NOMO-1 treated with DMSO at 0.1 percent for 48 hours (cell line): ENCODE measurements at regions not wholly inside any gene's neighbourhood (a gene's known extent, or its start where the extent isn't known, plus 50 kb on each side); places are given as distances from the start of the nearest gene placed in this dataset.

Source experiments
- DNase-seq: peaks from one replicate; lab custom pipeline; 2025; ENCODE audit not compliant: unreplicated experiment; lab: John Stamatoyannopoulos, UW

- DNase-seq = no peak
Observed at GRCh38 chr2:146867477-146867986, 977.3 kb upstream of the ACVR2A start.

- no peak for DNase-seq
Observed at GRCh38 chr2:146853741-146854444, 990.9 kb upstream of the ACVR2A start.

- no peak for DNase-seq
Observed at GRCh38 chr2:146852661-146853060, 992.2 kb upstream of the ACVR2A start.

GRCh38 chr2:146850746-146851145 is 994.1 kb upstream of the ACVR2A start:
- no peak for DNase-seq

GRCh38 chr2:146847846-146848245 is 997.0 kb upstream of the ACVR2A start:
- DNase-seq = no peak

- DNase-seq = no peak
Observed at GRCh38 chr2:146844226-146844990, 1000.4 kb upstream of the ACVR2A start.

- no peak for DNase-seq
Observed at GRCh38 chr2:146837857-146838256, 1007.0 kb upstream of the ACVR2A start.

GRCh38 chr2:146826388-146826787 is 1018.4 kb upstream of the ACVR2A start:
- no peak for DNase-seq

GRCh38 chr2:146821836-146822316 is 1023.0 kb upstream of the ACVR2A start:
- no peak for DNase-seq

- no peak for DNase-seq
Observed at GRCh38 chr2:146820672-146821071, 1024.2 kb upstream of the ACVR2A start.

- DNase-seq = no peak
Observed at GRCh38 chr2:146818122-146818521, 1026.7 kb upstream of the ACVR2A start.

GRCh38 chr2:146817613-146818012 is 1027.2 kb upstream of the ACVR2A start:
- no peak for DNase-seq

- DNase-seq = no peak
Observed at GRCh38 chr2:146814971-146815370, 1029.9 kb upstream of the ACVR2A start.

- no peak for DNase-seq
Observed at GRCh38 chr2:146807568-146808168, 1037.2 kb upstream of the ACVR2A start.

GRCh38 chr2:146806364-146807005 is 1038.3 kb upstream of the ACVR2A start:
- no peak for DNase-seq

GRCh38 chr2:146804288-146804687 is 1040.5 kb upstream of the ACVR2A start:
- no peak for DNase-seq

GRCh38 chr2:146801886-146802285 is 1042.9 kb upstream of the ACVR2A start:
- DNase-seq = no peak

- no peak for DNase-seq
Observed at GRCh38 chr2:146786396-146786795, 1058.4 kb upstream of the ACVR2A start.

- no peak for DNase-seq
Observed at GRCh38 chr2:146785101-146785500, 1059.7 kb upstream of the ACVR2A start.

GRCh38 chr2:146784602-146785001 is 1060.2 kb upstream of the ACVR2A start:
- DNase-seq = no peak

GRCh38 chr2:146777181-146777580 is 1067.6 kb upstream of the ACVR2A start:
- no peak for DNase-seq
